OCI-LY1 (cell line): ENCODE measurements at regions not wholly inside any gene's neighbourhood (a gene's known extent, or its start where the extent isn't known, plus 50 kb on each side); places are given as distances from the start of the nearest gene placed in this dataset.

Source experiments
- H2AFZ ChIP-seq: fragments of 200-600 bp; sonication (generic), shearing (Covaris generic); 2 replicates; pipeline ENCODE4 v1.6.0; 2014; ENCODE audit warnings: antibody characterized with exemption, mild to moderate bottlenecking, low read length
- H3F3A ChIP-seq: fragments of 200-600 bp; sonication (generic), shearing (Covaris generic); 2 replicates; pipeline ENCODE4 v1.6.0; 2014; ENCODE audit warnings: mild to moderate bottlenecking, antibody characterized with exemption, low read length, moderate library complexity; ENCODE audit not compliant: insufficient read depth
- H3K27ac ChIP-seq: fragments of 200-600 bp; sonication (generic); 2 replicates; pipeline ENCODE4 v1.5.1; 2014; ENCODE audit warnings: low read length, mixed run types, mild to moderate bottlenecking, low read depth; ENCODE audit not compliant: poor library complexity, severe bottlenecking
- H3K27me3 ChIP-seq: fragments of 200-600 bp; sonication (generic); 2 replicates; pipeline ENCODE4 v1.6.0; 2014; ENCODE audit warnings: antibody characterized with exemption, mild to moderate bottlenecking, low read length, moderate library complexity; ENCODE audit not compliant: insufficient read depth
- H3K36me3 ChIP-seq: fragments of 200-600 bp; sonication (generic); 2 replicates; pipeline ENCODE4 v1.6.1; 2014; ENCODE audit warnings: mild to moderate bottlenecking, antibody characterized with exemption, low read length, moderate library complexity, mixed read lengths; ENCODE audit not compliant: insufficient read depth
- H3K4me1 ChIP-seq: fragments of 200-600 bp; sonication (generic); 2 replicates; pipeline ENCODE4 v1.5.1; 2014; ENCODE audit warnings: mild to moderate bottlenecking, low read length, moderate library complexity; ENCODE audit not compliant: insufficient read depth, severe bottlenecking
- H3K4me2 ChIP-seq: fragments of 200-600 bp; sonication (generic), shearing (Covaris generic); 2 replicates; pipeline ENCODE4 v1.6.1; 2014; ENCODE audit warnings: low read length
- H3K4me3 ChIP-seq: fragments of 200-600 bp; sonication (generic); 2 replicates; pipeline ENCODE4 v1.5.1; 2014; ENCODE audit warnings: low read length, low read depth, mild to moderate bottlenecking, mixed read lengths; ENCODE audit not compliant: poor library complexity, severe bottlenecking
- H3K79me2 ChIP-seq: fragments of 200-600 bp; shearing (Covaris generic); 2 replicates; pipeline ENCODE4 v1.6.1; 2016; ENCODE audit warnings: mixed run types, low read length, mixed read lengths; ENCODE audit not compliant: insufficient read depth
- H3K9ac ChIP-seq: fragments of 200-600 bp; sonication (generic), shearing (Covaris generic); 2 replicates; pipeline ENCODE4 v1.6.1; 2014; ENCODE audit warnings: mild to moderate bottlenecking, low read length, mixed read lengths
- H3K9me2 ChIP-seq: fragments of 200-600 bp; sonication (generic), shearing (Covaris generic); 2 replicates; pipeline ENCODE4 v1.6.1; 2014; ENCODE audit warnings: low read depth, mild to moderate bottlenecking, low read length, mixed read lengths
- H3K9me3 ChIP-seq: fragments of 200-600 bp; shearing (Covaris generic); 2 replicates; pipeline ENCODE4 v1.6.1; 2014; ENCODE audit warnings: low read length, mixed read lengths
- H4K20me1 ChIP-seq: fragments of 200-600 bp; sonication (generic), shearing (Covaris generic); 2 replicates; pipeline ENCODE4 v1.6.0; 2016; ENCODE audit warnings: mild to moderate bottlenecking, low read length; ENCODE audit not compliant: insufficient read depth
- EZH2 ChIP-seq: fragments of 200-600 bp; sonication (generic), shearing (Covaris generic); IDR thresholded peaks from 2 replicates; pipeline ENCODE4 v1.8.0; 2017; ENCODE audit warnings: borderline replicate concordance, mixed run types, mild to moderate bottlenecking, antibody characterized with exemption, low read length, moderate library complexity, mixed read lengths
- TF ChIP-seq, protein P1 (sequence below): fragments of 200-600 bp; sonication (generic), shearing (Covaris generic); IDR thresholded peaks from 2 replicates; pipeline ENCODE4 v1.5.1; 2017; ENCODE audit warnings: mild to moderate bottlenecking, antibody characterized with exemption, low read length, moderate library complexity, mixed read lengths

- no peak overlapping the region for H3K4me3 ChIP-seq
- H3K27me3 ChIP-seq, result no peaks in the 10 kb centered on the region
- H3K27ac ChIP-seq, result no peak overlapping the region
- no peaks in the 10 kb centered on the region for H4K20me1 ChIP-seq
- no peaks in the 10 kb centered on the region for H3F3A ChIP-seq
- no peaks in the 10 kb centered on the region for H3K36me3 ChIP-seq
- TF ChIP-seq, protein P1, sequence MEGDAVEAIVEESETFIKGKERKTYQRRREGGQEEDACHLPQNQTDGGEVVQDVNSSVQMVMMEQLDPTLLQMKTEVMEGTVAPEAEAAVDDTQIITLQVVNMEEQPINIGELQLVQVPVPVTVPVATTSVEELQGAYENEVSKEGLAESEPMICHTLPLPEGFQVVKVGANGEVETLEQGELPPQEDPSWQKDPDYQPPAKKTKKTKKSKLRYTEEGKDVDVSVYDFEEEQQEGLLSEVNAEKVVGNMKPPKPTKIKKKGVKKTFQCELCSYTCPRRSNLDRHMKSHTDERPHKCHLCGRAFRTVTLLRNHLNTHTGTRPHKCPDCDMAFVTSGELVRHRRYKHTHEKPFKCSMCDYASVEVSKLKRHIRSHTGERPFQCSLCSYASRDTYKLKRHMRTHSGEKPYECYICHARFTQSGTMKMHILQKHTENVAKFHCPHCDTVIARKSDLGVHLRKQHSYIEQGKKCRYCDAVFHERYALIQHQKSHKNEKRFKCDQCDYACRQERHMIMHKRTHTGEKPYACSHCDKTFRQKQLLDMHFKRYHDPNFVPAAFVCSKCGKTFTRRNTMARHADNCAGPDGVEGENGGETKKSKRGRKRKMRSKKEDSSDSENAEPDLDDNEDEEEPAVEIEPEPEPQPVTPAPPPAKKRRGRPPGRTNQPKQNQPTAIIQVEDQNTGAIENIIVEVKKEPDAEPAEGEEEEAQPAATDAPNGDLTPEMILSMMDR, result no peak
- no peak for TF ChIP-seq EZH2
- H3K79me2 ChIP-seq, result no peaks in the 10 kb centered on the region
- no peak overlapping the region for H3K4me2 ChIP-seq
- H3K9ac ChIP-seq, result no peak overlapping the region
- H3K9me2 ChIP-seq, result no peaks in the 10 kb centered on the region
- no peaks in the 10 kb centered on the region for H3K9me3 ChIP-seq
- H2AFZ ChIP-seq, result no peak overlapping the region
- no peaks in the 10 kb centered on the region for H3K4me1 ChIP-seq
Observed at GRCh38 chr5:117759849-117760499, 1185.4 kb upstream of the SEMA6A start.

GRCh38 chr5:117752403-117752802, 1177.8 kb upstream of the SEMA6A start:
- Histone ChIP-seq H3K79me2 (no peaks in the 10 kb centered on the region), H3K4me1 (no peaks in the 10 kb centered on the region), H3K9me2 (no peaks in the 10 kb centered on the region), H3K9ac (no peak overlapping the region), H2AFZ (no peak overlapping the region), H3K27ac (no peak overlapping the region), H3K9me3 (no peaks in the 10 kb centered on the region), H3K4me3 (no peak overlapping the region), H3K4me2 (no peak overlapping the region), H3K36me3 (no peaks in the 10 kb centered on the region), H3K27me3 (no peaks in the 10 kb centered on the region), H4K20me1 (no peaks in the 10 kb centered on the region), H3F3A (no peaks in the 10 kb centered on the region)
- TF ChIP-seq, protein P1, result no peak
- TF ChIP-seq EZH2, result no peak

DNA sequence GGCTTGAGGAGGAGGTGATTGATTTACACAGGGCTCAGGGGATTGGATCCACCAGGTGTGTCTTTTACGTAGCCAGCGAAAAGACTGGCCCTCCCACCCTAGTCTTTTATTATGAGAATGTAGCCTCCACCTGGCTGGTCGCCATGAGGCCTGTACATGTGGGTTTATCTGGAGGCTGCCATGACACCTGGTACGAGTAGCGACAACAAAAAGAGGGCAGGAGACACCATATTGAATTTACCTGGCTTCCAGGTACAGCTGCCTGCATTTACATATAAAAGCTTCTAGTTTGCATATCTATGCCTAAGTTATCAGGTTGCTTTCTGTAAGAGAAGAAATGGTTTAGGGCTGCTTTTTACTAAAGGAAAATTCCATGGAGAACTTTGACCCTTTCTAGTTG, 1173.7 kb upstream of the SEMA6A start:
- TF ChIP-seq, protein P1, result no peak
- no peak for TF ChIP-seq EZH2
- no peaks in the 10 kb centered on the region for H3K36me3 ChIP-seq
- no peaks in the 10 kb centered on the region for H3K27me3 ChIP-seq
- H3K4me2 ChIP-seq, result no peak overlapping the region
- H3K4me3 ChIP-seq, result no peak overlapping the region
- H3K9me2 ChIP-seq, result no peaks in the 10 kb centered on the region
- no peaks in the 10 kb centered on the region for H3F3A ChIP-seq
- no peaks in the 10 kb centered on the region for H4K20me1 ChIP-seq
- no peak overlapping the region for H3K9ac ChIP-seq
- H3K4me1 ChIP-seq, result no peaks in the 10 kb centered on the region
- H3K79me2 ChIP-seq, result no peaks in the 10 kb centered on the region
- H2AFZ ChIP-seq, result no peak overlapping the region
- no peaks in the 10 kb centered on the region for H3K9me3 ChIP-seq
- H3K27ac ChIP-seq, result no peak overlapping the region
